ENCODE measurements at regions not wholly inside any gene's neighbourhood (a gene's known extent, or its start where the extent isn't known, plus 50 kb on each side); places are given as distances from the start of the nearest gene placed in this dataset.

GRCh38 chr1:199508072-199508471 is 519.4 kb upstream of the NR5A2 start:
- no peak overlapping the region for H3K27ac ChIP-seq
- CTCF ChIA-PET, result interaction anchor here (0.7 kb wide), 3 partner anchors 535 to 1145 kb away, joined by 3 read pairs; no protein-coding TSS in a partner anchor
- DNase-seq (ENCODE audit: low spot score), result no peak
- no peak for TF ChIP-seq CTCF (conservative IDR thresholded peaks at IDR 0.05; ENCODE audit: low read depth)
- POLR2A ChIA-PET (ENCODE audit: low non-redundant PET), result no interaction called here

- no peak for TF ChIP-seq CTCF (conservative IDR thresholded peaks at IDR 0.05; ENCODE audit: low read depth)
- POLR2A ChIA-PET (ENCODE audit: low non-redundant PET), result no interaction called here
- CTCF ChIA-PET, result interaction anchor here (0.7 kb wide), 1 partner anchor 1145 kb away, joined by 3 read pairs; no protein-coding TSS in a partner anchor
- H3K27ac ChIP-seq, result no peak overlapping the region
- no peak for DNase-seq (ENCODE audit: low spot score)
Measured at GRCh38 chr1:199508653-199509052, 518.9 kb upstream of the NR5A2 start.

GRCh38 chr1:199509456-199509855 is 518.1 kb upstream of the NR5A2 start:
- no peak overlapping the region for H3K27ac ChIP-seq
- no peak for TF ChIP-seq CTCF (conservative IDR thresholded peaks at IDR 0.05; ENCODE audit: low read depth)
- POLR2A ChIA-PET (ENCODE audit: low non-redundant PET), result interaction anchor here (0.5 kb wide), 1 partner anchor 514 kb away, joined by 5 read pairs; no protein-coding TSS in a partner anchor
- DNase-seq (ENCODE audit: low spot score), result no peak
- CTCF ChIA-PET, result interaction anchor here (0.6 kb wide), 1 partner anchor 69 kb away, joined by 3 read pairs; no protein-coding TSS in a partner anchor

GRCh38 chr1:199510314-199510713 is 517.2 kb upstream of the NR5A2 start:
- POLR2A ChIA-PET (ENCODE audit: low non-redundant PET), result no interaction called here
- TF ChIP-seq CTCF (conservative IDR thresholded peaks at IDR 0.05; ENCODE audit: low read depth), result no peak
- H3K27ac ChIP-seq, result no peak overlapping the region
- CTCF ChIA-PET, result interaction anchor here (1.0 kb wide), 1 partner anchor 25 kb away, joined by 3 read pairs; no protein-coding TSS in a partner anchor
- no peak for DNase-seq (ENCODE audit: low spot score)

- CTCF ChIA-PET, result interaction anchor here (0.7 kb wide), 1 partner anchor 14 kb away, joined by 3 read pairs; no protein-coding TSS in a partner anchor
- H3K27ac ChIP-seq, result no peak overlapping the region
- no peak for TF ChIP-seq CTCF (conservative IDR thresholded peaks at IDR 0.05; ENCODE audit: low read depth)
- no peak for DNase-seq (ENCODE audit: low spot score)
- POLR2A ChIA-PET (ENCODE audit: low non-redundant PET), result no interaction called here
Measured at GRCh38 chr1:199512037-199512710, 515.3 kb upstream of the NR5A2 start.

GRCh38 chr1:199515261-199515660 is 512.2 kb upstream of the NR5A2 start:
- ChIA-PET CTCF (no interaction called here), POLR2A (ENCODE audit: low non-redundant PET) (no interaction called here)
- TF ChIP-seq CTCF (conservative IDR thresholded peaks at IDR 0.05; ENCODE audit: low read depth), result no peak
- DNase-seq (ENCODE audit: low spot score), result no peak
- H3K27ac ChIP-seq, result no peak overlapping the region
